ENCODE measurements at regions not wholly inside any gene's neighbourhood (a gene's known extent, or its start where the extent isn't known, plus 50 kb on each side); places are given as distances from the start of the nearest gene placed in this dataset.

DNA sequence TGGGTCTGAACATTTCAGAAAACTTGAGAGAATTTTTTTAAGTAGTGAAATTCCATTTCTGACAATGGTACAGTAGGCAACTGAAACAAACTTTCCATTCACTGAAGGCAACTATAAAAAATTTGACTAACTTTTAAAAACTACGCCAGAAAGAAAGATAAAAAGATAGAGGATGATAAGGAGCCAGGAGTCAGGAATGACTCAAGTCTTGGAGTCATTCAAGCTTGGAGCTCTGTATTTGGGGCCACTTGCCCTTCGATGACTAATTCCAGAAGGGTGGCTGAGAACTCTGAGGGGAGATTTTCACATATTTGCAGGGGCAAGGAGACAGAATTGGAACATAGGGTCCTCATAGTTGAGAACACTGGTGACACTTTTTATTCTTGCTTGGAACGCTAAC lies 1083.2 kb upstream of the CNTN5 start:
- TF ChIP-seq ZNF282 (CRISPR knock-in tag; IDR thresholded peaks at IDR 0.05) (no peak), NBN (IDR thresholded peaks at IDR 0.05; ENCODE audit: low read depth) (no peak)

Measured in K562 (cell line).